SK-N-SH treated with all-trans-retinoic acid at 6 μM for 48 hours (cell line): ENCODE measurements at regions not wholly inside any gene's neighbourhood (a gene's known extent, or its start where the extent isn't known, plus 50 kb on each side); places are given as distances from the start of the nearest gene placed in this dataset.

ENCODE experiments used
- ARNTL ChIP-seq: fragments of 450-650 bp; formaldehyde crosslinking; IDR thresholded peaks from 2 replicates; pipeline ENCODE4 v1.5.0; 2020; ENCODE audit warnings: low read depth, mild to moderate bottlenecking, moderate library complexity, borderline replicate concordance
- BACH2 ChIP-seq: fragments of 250-450 bp; sonication (Bioruptor Pico); IDR thresholded peaks from 2 replicates; pipeline ENCODE4 v1.9.0; 2021; ENCODE audit warnings: mild to moderate bottlenecking, borderline replicate concordance
- GLIS3 ChIP-seq: fragments of 250-450 bp; sonication (Bioruptor Pico); IDR thresholded peaks from 2 replicates; pipeline ENCODE4 v1.5.0; 2020; ENCODE audit warnings: mild to moderate bottlenecking, moderate library complexity
- PPARA ChIP-seq: fragments of 250-450 bp; sonication (Bioruptor Pico); IDR thresholded peaks from 2 replicates; pipeline ENCODE4 v1.5.0; 2020; ENCODE audit warnings: mild to moderate bottlenecking, borderline replicate concordance
- SNAI2 ChIP-seq: fragments of 250-450 bp; sonication (Bioruptor Pico); IDR thresholded peaks from 2 replicates; pipeline ENCODE4 v1.5.0; 2020; ENCODE audit warnings: mild to moderate bottlenecking, moderate library complexity
- TOX ChIP-seq: fragments of 250-450 bp; sonication (Bioruptor Pico); IDR thresholded peaks from 2 replicates; pipeline ENCODE4 v1.8.0; 2021; ENCODE audit warnings: mild to moderate bottlenecking, moderate library complexity, borderline replicate concordance
- ZFP3 ChIP-seq: fragments of 250-450 bp; sonication (Bioruptor Pico); IDR thresholded peaks from 2 replicates; pipeline ENCODE4 v1.5.0; 2020; ENCODE audit warnings: mild to moderate bottlenecking, moderate library complexity
- ZFP30 ChIP-seq: fragments of 450-650 bp; formaldehyde crosslinking; IDR thresholded peaks from 2 replicates; pipeline ENCODE4 v1.5.0; 2022; ENCODE audit warnings: mild to moderate bottlenecking, moderate library complexity
- ZNF565 ChIP-seq: fragments of 450-650 bp; formaldehyde crosslinking; conservative IDR thresholded peaks from 2 replicates; pipeline ENCODE4 v1.5.0; 2020; ENCODE audit warnings: low read depth, mild to moderate bottlenecking, moderate library complexity
- ZNF70 ChIP-seq: fragments of 450-650 bp; formaldehyde crosslinking; IDR thresholded peaks from 2 replicates; pipeline ENCODE4 v1.5.0; 2020; ENCODE audit warnings: mild to moderate bottlenecking, moderate library complexity
- TF ChIP-seq, protein P1 (sequence below): fragments of 250-450 bp; sonication (Bioruptor Pico); IDR thresholded peaks from 2 replicates; pipeline ENCODE4 v1.5.1; 2021; ENCODE audit warnings: mild to moderate bottlenecking, moderate library complexity
- TF ChIP-seq, protein P2 (sequence below): fragments of 250-450 bp; sonication (Bioruptor Pico); IDR thresholded peaks from 2 replicates; pipeline ENCODE4 v1.8.0; 2020; ENCODE audit warnings: mild to moderate bottlenecking, moderate library complexity, borderline replicate concordance

DNA sequence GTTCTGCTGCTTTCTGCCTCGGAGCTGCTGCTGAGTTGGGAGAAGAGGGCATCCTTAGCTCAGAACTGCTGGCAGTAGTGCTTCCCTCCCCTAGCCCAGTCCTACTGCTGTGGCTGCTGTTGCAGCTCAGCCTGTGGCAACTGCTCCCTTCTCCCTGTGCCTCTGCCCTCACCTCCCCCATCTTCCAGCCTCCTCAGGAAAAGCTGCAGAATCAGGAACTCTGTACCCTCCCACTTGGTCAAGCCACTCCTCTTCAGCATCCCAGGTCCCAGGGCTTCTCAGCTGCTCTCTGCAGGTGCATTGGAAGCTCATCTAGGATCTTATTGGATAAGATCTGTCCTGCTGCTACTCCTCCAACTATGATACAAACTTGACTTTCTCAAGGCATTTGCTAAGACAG lies 316.7 kb downstream of the BRINP2 start:
- TF ChIP-seq, protein P1, sequence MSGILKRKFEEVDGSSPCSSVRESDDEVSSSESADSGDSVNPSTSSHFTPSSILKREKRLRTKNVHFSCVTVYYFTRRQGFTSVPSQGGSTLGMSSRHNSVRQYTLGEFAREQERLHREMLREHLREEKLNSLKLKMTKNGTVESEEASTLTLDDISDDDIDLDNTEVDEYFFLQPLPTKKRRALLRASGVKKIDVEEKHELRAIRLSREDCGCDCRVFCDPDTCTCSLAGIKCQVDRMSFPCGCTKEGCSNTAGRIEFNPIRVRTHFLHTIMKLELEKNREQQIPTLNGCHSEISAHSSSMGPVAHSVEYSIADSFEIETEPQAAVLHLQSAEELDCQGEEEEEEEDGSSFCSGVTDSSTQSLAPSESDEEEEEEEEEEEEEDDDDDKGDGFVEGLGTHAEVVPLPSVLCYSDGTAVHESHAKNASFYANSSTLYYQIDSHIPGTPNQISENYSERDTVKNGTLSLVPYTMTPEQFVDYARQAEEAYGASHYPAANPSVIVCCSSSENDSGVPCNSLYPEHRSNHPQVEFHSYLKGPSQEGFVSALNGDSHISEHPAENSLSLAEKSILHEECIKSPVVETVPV (CRISPR knock-in tag), result no peak
- TF ChIP-seq ZFP3 (CRISPR knock-in tag), result no peak
- TF ChIP-seq SNAI2 (CRISPR knock-in tag), result no peak
- TF ChIP-seq, protein P2, sequence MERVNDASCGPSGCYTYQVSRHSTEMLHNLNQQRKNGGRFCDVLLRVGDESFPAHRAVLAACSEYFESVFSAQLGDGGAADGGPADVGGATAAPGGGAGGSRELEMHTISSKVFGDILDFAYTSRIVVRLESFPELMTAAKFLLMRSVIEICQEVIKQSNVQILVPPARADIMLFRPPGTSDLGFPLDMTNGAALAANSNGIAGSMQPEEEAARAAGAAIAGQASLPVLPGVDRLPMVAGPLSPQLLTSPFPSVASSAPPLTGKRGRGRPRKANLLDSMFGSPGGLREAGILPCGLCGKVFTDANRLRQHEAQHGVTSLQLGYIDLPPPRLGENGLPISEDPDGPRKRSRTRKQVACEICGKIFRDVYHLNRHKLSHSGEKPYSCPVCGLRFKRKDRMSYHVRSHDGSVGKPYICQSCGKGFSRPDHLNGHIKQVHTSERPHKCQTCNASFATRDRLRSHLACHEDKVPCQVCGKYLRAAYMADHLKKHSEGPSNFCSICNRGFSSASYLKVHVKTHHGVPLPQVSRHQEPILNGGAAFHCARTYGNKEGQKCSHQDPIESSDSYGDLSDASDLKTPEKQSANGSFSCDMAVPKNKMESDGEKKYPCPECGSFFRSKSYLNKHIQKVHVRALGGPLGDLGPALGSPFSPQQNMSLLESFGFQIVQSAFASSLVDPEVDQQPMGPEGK, result no peak
- TF ChIP-seq ZNF70 (CRISPR knock-in tag), result no peak
- TF ChIP-seq ARNTL (CRISPR knock-in tag), result no peak
- TF ChIP-seq ZFP30 (CRISPR knock-in tag), result no peak
- no peak for TF ChIP-seq BACH2 (CRISPR knock-in tag)
- TF ChIP-seq TOX, result no peak
- no peak for TF ChIP-seq ZNF565 (CRISPR knock-in tag)
- TF ChIP-seq GLIS3, result no peak
- no peak for TF ChIP-seq PPARA (CRISPR knock-in tag)
